Activated T-helper 1 cell treated with anti-CD3 and anti-CD28 coated beads, Interleukin-12 subunit alpha, Interleukin-12 subunit beta, Interleukin-2, Interleukin-4 antibody, amounts not matched to agents 30 ng/mL and 10 ng/mL and 1 ng/mL, durations not matched to agents 14 hours and 24 hours and 36 hours (primary cell): ENCODE measurements at regions not wholly inside any gene's neighbourhood (a gene's known extent, or its start where the extent isn't known, plus 50 kb on each side); places are given as distances from the start of the nearest gene placed in this dataset.
A peak's percentile ranks its signal among the peaks of the same experiment; 100 is the strongest.

Experiments
- DNase-seq: peaks from one replicate; pipeline ENCODE4 v3.0.0; 2021; ENCODE audit warnings: low spot score
- H3K27ac Mint-ChIP-seq: one replicate; pipeline ENCODE4 v1.8.0; 2021; ENCODE audit warnings: mild to moderate bottlenecking, mixed read lengths
- H3K27me3 Mint-ChIP-seq: one replicate; pipeline ENCODE4 v1.8.0; 2022; ENCODE audit warnings: mild to moderate bottlenecking, moderate library complexity, mixed read lengths; ENCODE audit not compliant: insufficient read depth
- H3K36me3 Mint-ChIP-seq: one replicate; pipeline ENCODE4 v1.8.0; 2021; ENCODE audit warnings: low read depth, mixed read lengths
- H3K4me1 Mint-ChIP-seq: one replicate; pipeline ENCODE4 v1.8.0; 2021; ENCODE audit warnings: low read depth, mixed read lengths
- H3K4me3 Mint-ChIP-seq: one replicate; pipeline ENCODE4 v1.8.0; 2021; ENCODE audit warnings: mild to moderate bottlenecking, moderate library complexity, mixed read lengths
- H3K9me3 Mint-ChIP-seq: one replicate; pipeline ENCODE4 v1.8.0; 2021; ENCODE audit warnings: mixed read lengths
- intact Hi-C: fragments of 100-400 bp; cut with micrococcal nuclease; formaldehyde crosslinking; loops from one replicate; pipeline ENCODE4 v1.15.1; 2024

- intact Hi-C loops, result loop anchor here (5.0 to 10.0 kb wide), 2 partner anchors 54 to 1408 kb away; partner anchors contain the start of gene TUT7
- no peaks in the 10 kb centered on the region for H3K9me3 Mint-ChIP-seq
- no peak for DNase-seq
- peaks cover 11% of the 10 kb centered on the region for H3K4me1 Mint-ChIP-seq
- no peak overlapping the region for H3K4me3 Mint-ChIP-seq
- no peaks in the 10 kb centered on the region for H3K36me3 Mint-ChIP-seq
- H3K27ac Mint-ChIP-seq, result no peak overlapping the region
- H3K27me3 Mint-ChIP-seq, result peaks cover 9% of the 10 kb centered on the region
These were observed 52.2 kb upstream of the TUT7 start for GRCh38 chr9:86406366-86406765.

- Mint-ChIP-seq H3K27me3 (peaks cover 7% of the 10 kb centered on the region), H3K4me3 (no peak overlapping the region), H3K9me3 (no peaks in the 10 kb centered on the region), H3K4me1 (peaks cover 11% of the 10 kb centered on the region), H3K36me3 (no peaks in the 10 kb centered on the region), H3K27ac (peak overlapping the region; percentile 6)
- no peak for DNase-seq
- intact Hi-C loops, result loop anchor here (5.0 to 10.0 kb wide), 2 partner anchors 54 to 1409 kb away; partner anchors contain the start of gene TUT7
These were observed 51.7 kb upstream of the TUT7 start for GRCh38 chr9:86405926-86406325.

GRCh38 chr9:86405086-86405491, 50.9 kb upstream of the TUT7 start:
- H3K27me3 Mint-ChIP-seq, result peaks cover 7% of the 10 kb centered on the region
- DNase-seq, result no peak
- no peaks in the 10 kb centered on the region for H3K36me3 Mint-ChIP-seq
- no peak overlapping the region for H3K4me3 Mint-ChIP-seq
- H3K4me1 Mint-ChIP-seq, result peaks cover 11% of the 10 kb centered on the region
- intact Hi-C loops, result loop anchor here (5.0 to 10.0 kb wide), 2 partner anchors 53 to 1410 kb away; partner anchors contain the start of gene TUT7
- H3K27ac Mint-ChIP-seq, result no peak overlapping the region
- H3K9me3 Mint-ChIP-seq, result no peaks in the 10 kb centered on the region
